ENCODE measurements at regions not wholly inside any gene's neighbourhood (a gene's known extent, or its start where the extent isn't known, plus 50 kb on each side); places are given as distances from the start of the nearest gene placed in this dataset.
A peak's percentile ranks its signal among the peaks of the same experiment; 100 is the strongest.
"Not testable (repeated sequence)": the region's sequence is repeated elsewhere in the genome, so short reads cannot be mapped to it uniquely, and the experiment has no call there.

DNA sequence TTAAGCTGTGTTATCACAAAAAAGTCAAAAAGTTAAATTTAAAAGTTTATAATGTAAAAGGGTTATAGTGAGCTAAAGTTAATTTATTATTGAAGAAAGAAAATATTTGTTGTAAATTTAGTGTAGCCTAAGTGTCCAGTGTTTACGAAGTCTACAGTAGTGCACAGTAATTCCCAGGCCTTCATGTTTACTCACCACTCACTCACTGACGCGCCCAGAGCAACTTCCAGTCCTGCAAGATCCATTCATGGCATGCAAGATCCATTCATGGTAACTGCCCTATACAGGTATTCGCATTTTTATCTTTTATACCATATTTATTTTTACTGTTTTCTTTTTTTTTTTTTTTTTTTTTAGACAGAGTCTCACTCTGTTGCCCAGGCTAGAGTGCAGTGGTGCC is 69.5 kb downstream of the TPRA1 start:
- in situ Hi-C loops (cut with HindIII; ENCODE audit: low pct_unique_long_range_greater_than_20kb, low sequenced_read_pairs) = no loop called here
- peak in 1 of 2 experiments; percentile 15 for DNase-seq (ENCODE audit: low read depth in 1 of 2, low spot score in 1 of 2)
- no peak for TF ChIP-seq JUND (IDR thresholded peaks at IDR 0.05; ENCODE audit: low read depth)

DNA sequence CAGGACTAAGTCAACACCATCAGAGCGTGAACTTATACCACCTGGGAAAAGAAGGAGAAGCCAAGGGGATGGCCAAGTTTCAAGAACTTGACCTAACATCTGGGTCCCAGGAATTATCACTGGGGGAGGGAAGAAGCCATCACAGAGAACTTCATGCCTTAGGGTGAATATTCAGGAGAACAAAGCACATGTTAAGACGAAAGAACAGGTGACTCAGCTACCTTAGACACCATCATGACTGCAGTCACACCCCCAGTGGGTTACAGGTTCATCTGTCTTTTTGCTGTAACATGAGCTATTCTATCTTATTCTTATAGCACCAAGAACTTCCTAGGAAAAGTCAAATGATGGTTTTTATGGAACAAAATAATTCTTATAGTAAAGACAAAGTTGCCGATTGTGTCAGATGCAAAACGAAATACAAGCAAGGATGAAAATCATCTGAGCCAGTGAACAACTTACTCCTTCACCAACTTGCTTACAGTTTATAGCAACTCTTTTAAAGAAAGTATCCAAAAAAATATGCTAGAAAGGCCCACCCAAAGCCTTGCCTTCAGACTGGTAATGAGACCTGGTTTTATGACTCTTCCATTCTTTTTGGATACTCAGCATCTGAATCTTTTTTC is 72.0 kb downstream of the TPRA1 start:
- no peak for TF ChIP-seq JUND (IDR thresholded peaks at IDR 0.05; ENCODE audit: low read depth)
- DNase-seq (ENCODE audit: low read depth in 1 of 2, low spot score in 1 of 2) = no peak
- in situ Hi-C loops (cut with HindIII; ENCODE audit: low pct_unique_long_range_greater_than_20kb, low sequenced_read_pairs) = no loop called here

DNA sequence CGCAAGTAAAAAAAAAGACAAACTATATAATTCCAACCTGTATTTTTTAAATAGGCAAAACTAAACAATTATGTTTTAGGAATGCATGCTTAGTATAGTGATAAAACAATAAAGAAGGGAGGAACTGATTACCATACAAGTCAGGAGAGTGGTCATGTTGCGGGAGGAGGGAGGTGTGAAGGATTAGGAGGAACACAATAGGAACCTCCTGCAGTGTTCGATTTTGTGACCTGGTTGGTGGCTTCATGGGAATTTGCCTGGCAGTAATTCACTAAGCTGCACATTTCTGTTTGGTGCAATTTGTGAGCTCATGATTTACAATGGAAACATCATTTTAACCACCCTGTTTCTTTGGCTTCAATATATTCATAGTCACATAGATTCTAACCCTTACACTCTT is 78.3 kb downstream of the TPRA1 start:
- no peak for DNase-seq (ENCODE audit: low read depth in 1 of 2, low spot score in 1 of 2)
- in situ Hi-C loops (cut with HindIII; ENCODE audit: low pct_unique_long_range_greater_than_20kb, low sequenced_read_pairs) = no loop called here
- no peak for TF ChIP-seq JUND (IDR thresholded peaks at IDR 0.05; ENCODE audit: low read depth)

DNA sequence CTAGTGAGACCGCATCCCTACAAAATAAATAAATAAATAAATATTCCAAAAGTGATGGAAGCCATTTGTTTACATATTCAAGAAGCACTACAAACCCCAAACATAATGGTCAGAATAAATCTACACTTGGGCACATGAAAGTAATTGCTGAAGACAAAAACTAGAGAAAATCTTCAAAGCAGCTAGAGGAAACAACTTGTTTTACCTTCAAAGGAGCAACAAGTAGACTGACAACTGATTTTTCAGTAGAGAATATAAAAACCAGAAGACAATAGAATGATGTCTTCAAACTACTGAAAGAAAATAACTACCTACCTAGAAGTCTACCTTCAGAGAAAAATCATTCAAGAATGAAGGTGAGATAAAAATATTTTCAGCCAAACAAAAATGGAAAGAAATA is 89.4 kb downstream of the TPRA1 start:
- no peak for TF ChIP-seq JUND (IDR thresholded peaks at IDR 0.05; ENCODE audit: low read depth)
- in situ Hi-C loops (cut with HindIII; ENCODE audit: low pct_unique_long_range_greater_than_20kb, low sequenced_read_pairs) = no loop called here
- DNase-seq (ENCODE audit: low read depth in 1 of 2, low spot score in 1 of 2) = no peak

DNA sequence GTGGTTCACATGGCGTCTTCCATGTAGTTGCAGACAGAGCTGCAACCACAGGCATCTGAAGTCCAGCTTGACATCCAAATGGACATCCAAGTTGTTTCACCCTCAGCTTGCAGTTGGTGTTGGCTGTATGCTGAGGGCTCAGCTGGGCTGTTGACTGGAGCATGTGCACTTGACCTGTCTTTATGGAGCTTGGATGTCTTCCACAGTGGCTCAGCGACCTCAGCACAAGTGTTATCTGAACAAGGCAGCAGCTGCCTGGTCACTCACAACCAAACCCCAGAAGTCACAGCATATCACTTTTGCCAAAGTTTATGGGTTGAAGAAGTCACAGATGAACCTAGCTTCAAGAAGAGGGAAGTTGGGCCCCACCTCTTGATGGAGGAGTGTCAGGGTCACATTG is 92.9 kb downstream of the TPRA1 start:
- in situ Hi-C loops (cut with HindIII; ENCODE audit: low pct_unique_long_range_greater_than_20kb, low sequenced_read_pairs) = no loop called here
- no peak for TF ChIP-seq JUND (IDR thresholded peaks at IDR 0.05; ENCODE audit: low read depth)
- no peak for DNase-seq (ENCODE audit: low read depth in 1 of 2, low spot score in 1 of 2)

DNA sequence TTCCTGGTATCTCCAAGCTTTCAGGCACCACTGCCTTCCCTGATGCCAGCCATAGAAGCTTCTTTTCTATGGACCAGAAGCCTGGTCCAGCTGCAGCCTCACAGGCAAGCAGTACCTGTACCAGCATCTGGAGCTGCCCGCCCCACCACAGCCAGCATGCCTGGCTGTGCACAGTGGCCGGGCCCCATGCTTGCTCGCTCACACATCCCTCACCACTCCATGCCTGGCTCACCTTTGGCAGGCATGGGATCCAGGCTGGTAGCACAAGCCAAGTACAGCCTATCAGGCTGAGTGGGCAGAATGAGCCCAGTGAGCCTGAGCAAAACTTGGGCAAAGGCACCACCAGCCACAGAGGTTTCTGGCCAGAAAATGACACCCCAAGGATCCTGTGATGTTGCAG is 93.4 kb downstream of the TPRA1 start:
- no peak for TF ChIP-seq JUND (IDR thresholded peaks at IDR 0.05; ENCODE audit: low read depth)
- in situ Hi-C loops (cut with HindIII; ENCODE audit: low pct_unique_long_range_greater_than_20kb, low sequenced_read_pairs) = no loop called here

DNA sequence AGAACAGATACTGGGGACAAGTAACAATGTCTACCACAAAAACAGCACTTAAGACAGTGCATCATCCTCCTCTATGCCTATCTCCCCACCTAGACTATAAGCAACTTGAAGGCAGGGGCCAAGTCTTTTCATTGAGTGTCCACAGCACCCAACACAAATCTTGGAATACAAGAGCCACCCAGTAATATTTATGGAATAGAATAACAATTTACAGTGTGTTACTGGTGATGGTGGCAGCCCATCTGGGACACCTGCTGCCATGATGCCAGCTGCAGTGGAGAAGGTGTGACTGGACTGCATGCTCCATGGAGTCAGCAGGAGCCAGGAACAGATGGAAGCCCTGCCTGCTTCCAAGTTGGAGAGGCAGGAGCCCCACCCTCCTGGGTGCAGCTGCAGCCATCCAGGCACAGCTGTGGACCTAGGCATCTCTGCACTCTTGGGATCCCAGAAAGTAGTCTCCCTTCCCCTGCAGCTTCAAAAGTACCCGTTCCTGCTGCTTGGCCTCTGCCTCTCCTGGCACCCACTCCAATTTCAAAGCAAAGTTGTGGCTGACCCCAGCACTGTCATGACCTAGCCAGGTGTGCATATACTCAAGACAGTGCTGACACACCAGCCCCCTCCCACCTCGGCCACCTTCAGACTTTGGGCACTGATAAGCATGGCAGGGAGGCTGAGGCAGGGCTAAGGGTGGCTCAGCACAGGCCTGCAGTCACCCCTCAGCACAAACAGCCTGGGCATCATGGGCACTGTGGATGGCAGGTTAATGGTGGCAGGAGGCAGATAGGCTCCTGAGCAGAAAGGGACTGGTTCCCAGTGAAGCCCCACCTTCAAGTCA is 94.5 kb downstream of the TPRA1 start:
- in situ Hi-C loops (cut with HindIII; ENCODE audit: low pct_unique_long_range_greater_than_20kb, low sequenced_read_pairs) = no loop called here
- DNase-seq (ENCODE audit: low read depth in 1 of 2, low spot score in 1 of 2) = no peak
- no peak for TF ChIP-seq JUND (IDR thresholded peaks at IDR 0.05; ENCODE audit: low read depth)

More for the DNA sequence above, 93.4 kb downstream of the TPRA1 start:
- DNase-seq (ENCODE audit: low read depth in 1 of 2, low spot score in 1 of 2) = no peak

DNA sequence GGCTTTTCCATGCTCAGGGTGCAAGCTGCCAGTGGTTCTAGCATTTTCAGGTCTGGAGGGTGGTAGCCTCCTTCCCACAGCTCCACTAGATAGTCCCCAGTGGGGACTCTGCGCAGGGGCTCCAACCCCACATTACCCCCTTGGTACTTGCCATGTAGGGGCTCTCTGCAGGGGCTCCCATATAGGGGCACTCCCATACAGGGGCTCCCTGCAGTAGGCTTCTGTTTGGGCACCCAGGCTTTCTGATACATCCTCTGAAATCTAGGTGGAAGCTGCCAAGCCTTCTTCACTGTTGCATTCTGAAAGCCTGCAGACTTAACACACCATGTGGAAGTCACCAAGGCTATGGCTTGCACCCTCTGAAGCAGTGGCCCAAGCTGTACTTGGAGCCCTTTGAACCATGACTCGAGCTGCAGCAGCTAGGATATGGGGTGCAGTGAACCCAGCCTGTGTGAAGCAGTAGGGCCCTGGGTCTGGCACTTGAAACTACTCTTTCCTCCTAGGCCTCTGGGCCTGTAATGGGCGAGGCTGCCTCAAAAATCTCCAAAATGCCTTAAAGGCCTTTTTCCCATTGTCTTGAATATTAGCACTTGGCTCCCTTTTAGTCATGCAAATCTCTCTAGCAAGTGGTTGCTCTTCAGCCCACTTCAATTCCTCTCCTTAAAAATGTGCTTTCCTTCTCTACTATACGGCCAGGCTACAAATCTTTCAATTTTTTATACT is 96.4 kb downstream of the TPRA1 start:
- DNase-seq (ENCODE audit: low read depth in 1 of 2, low spot score in 1 of 2) = no peak
- TF ChIP-seq JUND (IDR thresholded peaks at IDR 0.05; ENCODE audit: low read depth) = no peak
- in situ Hi-C loops (cut with HindIII; ENCODE audit: low pct_unique_long_range_greater_than_20kb, low sequenced_read_pairs) = no loop called here

DNA sequence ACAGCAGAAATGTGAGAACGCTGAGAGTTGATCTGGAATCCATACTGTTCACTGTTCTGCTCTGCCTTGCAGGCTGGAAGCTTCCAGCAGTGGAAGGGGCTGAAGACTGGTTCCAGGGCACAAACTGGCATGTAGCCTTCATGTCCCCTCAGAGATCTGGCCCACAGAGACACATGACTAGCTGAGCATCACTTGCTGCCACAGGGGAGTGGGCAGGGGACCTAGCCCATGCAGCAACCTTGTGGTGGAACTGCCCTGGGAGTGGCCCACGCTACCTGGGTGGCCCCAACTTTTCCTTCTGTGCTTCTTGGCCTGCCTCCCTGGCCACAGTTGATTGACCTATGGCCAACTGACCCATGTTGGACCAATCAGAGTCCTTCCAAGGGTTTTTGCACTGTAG is 98.1 kb downstream of the TPRA1 start:
- no peak for TF ChIP-seq JUND (IDR thresholded peaks at IDR 0.05; ENCODE audit: low read depth)
- in situ Hi-C loops (cut with HindIII; ENCODE audit: low pct_unique_long_range_greater_than_20kb, low sequenced_read_pairs) = no loop called here

DNA sequence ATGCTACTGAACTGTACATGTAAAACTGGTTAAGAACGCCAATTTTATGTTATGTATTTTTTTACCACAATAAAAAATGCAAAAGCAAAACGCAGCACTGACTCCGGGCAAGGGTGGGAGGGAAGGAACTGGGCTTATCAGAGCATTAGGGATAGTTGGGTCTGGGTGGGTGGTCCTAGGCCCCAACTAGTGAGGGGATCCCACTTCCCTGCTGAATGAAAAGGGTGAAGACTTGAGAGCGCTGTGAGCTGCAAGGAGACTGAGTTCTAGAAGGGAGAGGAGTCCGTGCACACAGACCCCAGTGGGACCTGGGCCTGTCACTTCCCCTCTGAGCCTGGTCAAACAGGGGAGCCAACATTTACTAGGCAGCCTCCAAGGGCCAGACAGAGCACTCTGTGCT is 98.6 kb downstream of the TPRA1 start:
- in situ Hi-C loops (cut with HindIII; ENCODE audit: low pct_unique_long_range_greater_than_20kb, low sequenced_read_pairs) = no loop called here
- TF ChIP-seq JUND (IDR thresholded peaks at IDR 0.05; ENCODE audit: low read depth) = no peak
- no peak for DNase-seq (ENCODE audit: low read depth in 1 of 2, low spot score in 1 of 2)

More for the DNA sequence above, 98.1 kb downstream of the TPRA1 start:
- DNase-seq (ENCODE audit: low read depth in 1 of 2, low spot score in 1 of 2) = no peak

DNA sequence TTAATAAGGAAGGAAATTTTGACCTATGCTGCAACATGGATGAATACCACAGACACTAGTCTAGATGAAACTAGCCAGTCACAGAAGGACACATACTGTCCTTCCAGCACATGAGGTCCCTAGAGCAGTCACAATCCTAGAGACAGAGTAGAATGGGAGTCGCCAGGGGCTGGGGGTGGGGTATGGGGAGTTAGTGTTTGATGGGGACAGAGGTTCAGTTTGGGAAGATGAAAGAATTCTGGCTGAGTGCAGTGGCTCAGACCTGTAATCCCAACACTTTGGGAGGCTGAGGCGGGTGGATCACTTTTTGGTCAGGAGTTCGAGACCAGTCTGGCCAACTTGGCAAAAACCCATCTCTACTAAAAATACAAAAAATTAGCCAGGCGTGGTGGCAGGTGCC is 99.2 kb downstream of the TPRA1 start:
- no peak for DNase-seq (ENCODE audit: low read depth in 1 of 2, low spot score in 1 of 2)
- TF ChIP-seq JUND (IDR thresholded peaks at IDR 0.05; ENCODE audit: low read depth) = no peak
- in situ Hi-C loops (cut with HindIII; ENCODE audit: low pct_unique_long_range_greater_than_20kb, low sequenced_read_pairs) = no loop called here

DNA sequence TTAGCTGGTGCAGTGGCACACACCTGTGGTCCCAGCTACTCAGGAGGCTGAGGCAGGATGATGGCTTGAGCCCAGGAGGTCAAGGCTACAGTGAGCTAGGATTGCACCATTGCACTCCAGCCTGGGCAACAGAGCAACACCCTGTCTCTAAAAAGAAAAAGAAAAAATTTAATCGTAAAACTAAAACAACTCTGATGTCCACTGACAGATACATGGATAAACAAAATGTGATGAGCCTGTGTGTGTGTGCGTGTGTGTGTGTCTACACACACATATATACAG is 99.6 kb downstream of the TPRA1 start:
- DNase-seq (ENCODE audit: low read depth in 1 of 2, low spot score in 1 of 2); in situ Hi-C loops (cut with HindIII; ENCODE audit: low pct_unique_long_range_greater_than_20kb, low sequenced_read_pairs): not testable (repeated sequence)
